ENCODE measurements at regions not wholly inside any gene's neighbourhood (a gene's known extent, or its start where the extent isn't known, plus 50 kb on each side); places are given as distances from the start of the nearest gene placed in this dataset.

DNA sequence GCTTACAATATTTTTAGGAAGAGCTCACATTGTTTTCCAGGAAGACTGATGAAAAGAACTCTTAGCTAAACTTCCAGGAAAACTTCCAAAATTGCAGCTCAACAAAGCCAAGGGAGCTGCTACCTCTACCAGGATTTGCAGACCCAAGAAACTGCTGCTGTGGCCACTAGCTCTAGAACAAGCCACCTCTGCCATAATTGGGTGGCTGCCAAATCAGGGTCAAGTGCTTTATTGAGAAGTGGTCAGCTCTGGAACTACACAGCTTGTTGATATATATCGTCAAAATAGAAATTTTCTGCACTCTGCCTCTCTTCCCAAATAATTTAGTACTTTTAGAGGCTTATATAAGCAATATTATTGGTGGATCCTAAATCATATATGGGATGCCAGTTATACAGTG is 371.8 kb upstream of the CHORDC1 start:
- H3K4me2 ChIP-seq (replicated peaks; ENCODE audit: extremely low read depth, low read length, poor library complexity, severe bottlenecking), result no peak overlapping the region
- no peaks in the 10 kb centered on the region for H3K36me3 Mint-ChIP-seq
- H3K27ac Mint-ChIP-seq, result no peak overlapping the region
- H3K27me3 ChIP-seq (ENCODE audit: control insufficient read depth in 2 of 2, insufficient read depth in 2 of 2, low read length in 2 of 2), result no peaks in the 10 kb centered on the region
- H2AFZ ChIP-seq (ENCODE audit: insufficient read depth, low read depth, low read length, poor library complexity, severe bottlenecking), result no peak overlapping the region
- no peaks in the 10 kb centered on the region for H3K79me2 ChIP-seq (ENCODE audit: insufficient read depth, low read length)
- H3K4me3 Mint-ChIP-seq, result no peak overlapping the region
- H3K27me3 Mint-ChIP-seq (ENCODE audit: low read depth in 3 of 3), result no peaks in the 10 kb centered on the region
- peaks cover 0 to 4% (median 2%) of the 10 kb centered on the region in 7 donors for H3K9me3 Mint-ChIP-seq
- no peak for DNase-seq
- no peaks in the 10 kb centered on the region for H4K20me1 ChIP-seq (ENCODE audit: insufficient read depth, low read length)
- H3K4me1 ChIP-seq (ENCODE audit: control insufficient read depth in 1 of 2, insufficient read depth in 2 of 2, low read length in 2 of 2), result no peaks in the 10 kb centered on the region
- no peaks in the 10 kb centered on the region for H3K4me1 Mint-ChIP-seq
- H3K36me3 ChIP-seq (replicated peaks in 1 of 2; ENCODE audit: control insufficient read depth in 1 of 2, insufficient read depth in 2 of 2, low read length in 2 of 2), result no peaks in the 10 kb centered on the region
- H3K9me3 ChIP-seq (replicated peaks in 1 of 2; ENCODE audit: control insufficient read depth in 1 of 2, insufficient read depth in 1 of 2, low read length in 2 of 2), result peaks cover 0 to 4% of the 10 kb centered on the region in 2 donors
- no peak overlapping the region for H3K9ac ChIP-seq (ENCODE audit: insufficient read depth, low read length, poor library complexity, severe bottlenecking)
- H3K27ac ChIP-seq (ENCODE audit: low read depth in 1 of 2, low read length in 2 of 2), result no peak overlapping the region
- WGBS (ENCODE audit: insufficient coverage), result no CpG with 5 or more reads among the region's 1 CpG
- no peak overlapping the region for H3K4me3 ChIP-seq (replicated peaks in 1 of 3; ENCODE audit: low read depth in 2 of 3, low read length in 3 of 3)
- intact Hi-C loops (cut with micrococcal nuclease), result no loop called here
- TF ChIP-seq, protein P1, sequence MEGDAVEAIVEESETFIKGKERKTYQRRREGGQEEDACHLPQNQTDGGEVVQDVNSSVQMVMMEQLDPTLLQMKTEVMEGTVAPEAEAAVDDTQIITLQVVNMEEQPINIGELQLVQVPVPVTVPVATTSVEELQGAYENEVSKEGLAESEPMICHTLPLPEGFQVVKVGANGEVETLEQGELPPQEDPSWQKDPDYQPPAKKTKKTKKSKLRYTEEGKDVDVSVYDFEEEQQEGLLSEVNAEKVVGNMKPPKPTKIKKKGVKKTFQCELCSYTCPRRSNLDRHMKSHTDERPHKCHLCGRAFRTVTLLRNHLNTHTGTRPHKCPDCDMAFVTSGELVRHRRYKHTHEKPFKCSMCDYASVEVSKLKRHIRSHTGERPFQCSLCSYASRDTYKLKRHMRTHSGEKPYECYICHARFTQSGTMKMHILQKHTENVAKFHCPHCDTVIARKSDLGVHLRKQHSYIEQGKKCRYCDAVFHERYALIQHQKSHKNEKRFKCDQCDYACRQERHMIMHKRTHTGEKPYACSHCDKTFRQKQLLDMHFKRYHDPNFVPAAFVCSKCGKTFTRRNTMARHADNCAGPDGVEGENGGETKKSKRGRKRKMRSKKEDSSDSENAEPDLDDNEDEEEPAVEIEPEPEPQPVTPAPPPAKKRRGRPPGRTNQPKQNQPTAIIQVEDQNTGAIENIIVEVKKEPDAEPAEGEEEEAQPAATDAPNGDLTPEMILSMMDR (IDR thresholded peaks at IDR 0.05), result no peak

DNA sequence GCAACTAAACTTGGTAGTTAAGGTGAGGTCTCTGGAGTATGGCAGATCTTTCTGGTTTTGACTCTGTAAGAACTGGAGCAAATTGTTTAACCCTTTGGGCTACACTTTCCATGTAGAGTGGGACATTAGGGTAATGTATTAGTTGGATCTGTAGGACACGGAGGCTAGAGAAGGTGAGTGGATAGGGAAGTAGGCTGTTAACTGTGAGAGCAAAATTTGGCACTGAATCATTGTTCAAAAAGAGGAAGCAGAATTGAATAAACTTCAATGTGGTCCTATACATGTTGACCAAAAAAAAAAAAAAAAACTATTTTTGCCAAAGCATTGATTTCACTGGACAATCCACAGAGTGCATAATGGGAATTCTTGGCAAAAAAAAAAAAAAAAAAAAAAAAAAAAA is 370.2 kb upstream of the CHORDC1 start:
- Mint-ChIP-seq H3K27me3 (ENCODE audit: low read depth in 3 of 3) (no peaks in the 10 kb centered on the region), H3K4me1 (no peaks in the 10 kb centered on the region)
- 20% methylated on average over 1 of the region's 1 CpG for WGBS (ENCODE audit: insufficient coverage)

More for the DNA sequence above, 370.2 kb upstream of the CHORDC1 start:
- Histone ChIP-seq H3K4me1 (ENCODE audit: control insufficient read depth in 1 of 2, insufficient read depth in 2 of 2, low read length in 2 of 2) (no peaks in the 10 kb centered on the region), H3K36me3 (replicated peaks in 1 of 2; ENCODE audit: control insufficient read depth in 1 of 2, insufficient read depth in 2 of 2, low read length in 2 of 2) (no peaks in the 10 kb centered on the region), H2AFZ (ENCODE audit: insufficient read depth, low read depth, low read length, poor library complexity, severe bottlenecking) (no peak overlapping the region), H3K79me2 (ENCODE audit: insufficient read depth, low read length) (no peaks in the 10 kb centered on the region), H3K4me2 (replicated peaks; ENCODE audit: extremely low read depth, low read length, poor library complexity, severe bottlenecking) (no peak overlapping the region), H3K4me3 (replicated peaks in 1 of 3; ENCODE audit: low read depth in 2 of 3, low read length in 3 of 3) (no peak overlapping the region), H4K20me1 (ENCODE audit: insufficient read depth, low read length) (no peaks in the 10 kb centered on the region), H3K9ac (ENCODE audit: insufficient read depth, low read length, poor library complexity, severe bottlenecking) (no peak overlapping the region), H3K27me3 (ENCODE audit: control insufficient read depth in 2 of 2, insufficient read depth in 2 of 2, low read length in 2 of 2) (no peaks in the 10 kb centered on the region), H3K9me3 (replicated peaks in 1 of 2; ENCODE audit: control insufficient read depth in 1 of 2, insufficient read depth in 1 of 2, low read length in 2 of 2) (peaks cover 0 to 4% of the 10 kb centered on the region in 2 donors), H3K27ac (ENCODE audit: low read depth in 1 of 2, low read length in 2 of 2) (no peak overlapping the region)
- DNase-seq, result no peak
- TF ChIP-seq, protein P1 (IDR thresholded peaks at IDR 0.05), result no peak
- Mint-ChIP-seq H3K4me3 (no peak overlapping the region), H3K9me3 (peaks cover 0 to 4% (median 2%) of the 10 kb centered on the region in 7 donors), H3K36me3 (no peaks in the 10 kb centered on the region), H3K27ac (no peak overlapping the region)
- intact Hi-C loops (cut with micrococcal nuclease), result no loop called here

Data from CD14-positive monocyte (primary cell).